ENCODE measurements at regions not wholly inside any gene's neighbourhood (a gene's known extent, or its start where the extent isn't known, plus 50 kb on each side); places are given as distances from the start of the nearest gene placed in this dataset.

DNA sequence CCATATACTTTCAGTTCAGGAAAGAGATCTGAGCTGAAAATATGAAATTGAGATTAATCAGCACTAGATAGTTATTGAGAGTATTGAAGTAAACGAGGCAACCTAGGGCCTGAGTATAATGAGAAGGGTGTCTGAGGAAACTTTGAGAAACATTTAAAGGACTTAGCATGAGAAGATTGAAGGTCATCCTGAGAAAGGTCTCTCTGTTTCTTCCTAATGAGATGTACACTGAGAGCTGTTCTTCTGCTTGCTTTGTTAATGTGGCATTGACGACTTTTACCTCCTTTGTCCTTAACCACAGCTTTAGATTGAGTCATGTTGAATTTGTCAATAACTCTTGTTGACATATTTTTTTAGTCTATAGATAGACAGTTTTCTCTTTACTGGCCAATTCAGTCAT, 145.1 kb upstream of the ACTBL2 start:
- intact Hi-C loops (cut with DNase I), result no loop called here
- H3K27ac ChIP-seq, result no peak overlapping the region
- H3K9me3 ChIP-seq, result no peaks in the 10 kb centered on the region
- H3K27me3 ChIP-seq, result no peaks in the 10 kb centered on the region
- no peak for TF ChIP-seq CTCF (IDR thresholded peaks at IDR 0.05)
- DNase-seq (ENCODE audit: low spot score in 2 of 2), result no peak
- H3K36me3 ChIP-seq, result no peaks in the 10 kb centered on the region
- H3K4me1 ChIP-seq, result no peaks in the 10 kb centered on the region
- no peak overlapping the region for H3K4me3 ChIP-seq

DNA sequence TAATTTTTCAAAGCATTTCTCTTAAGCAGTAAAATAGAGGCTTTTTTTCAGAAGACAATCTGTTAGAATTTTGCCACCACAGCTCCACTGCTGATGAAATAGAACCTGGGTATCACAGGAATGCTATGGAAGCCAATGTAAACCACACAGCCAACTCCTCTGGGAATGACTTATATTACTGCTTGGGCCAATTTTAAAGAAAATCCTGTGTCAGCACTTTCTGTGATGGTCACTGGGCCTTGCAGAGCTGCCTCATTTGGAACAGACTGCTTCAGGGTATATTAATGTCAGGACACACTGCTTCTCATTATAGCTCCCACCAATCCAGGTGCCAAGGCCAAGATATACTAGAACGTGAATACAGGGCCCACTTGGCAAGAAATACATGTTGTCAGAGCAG, 144.1 kb upstream of the ACTBL2 start:
- no peak for TF ChIP-seq CTCF (IDR thresholded peaks at IDR 0.05)
- Histone ChIP-seq H3K27me3 (no peaks in the 10 kb centered on the region), H3K4me1 (no peaks in the 10 kb centered on the region), H3K36me3 (no peaks in the 10 kb centered on the region), H3K27ac (no peak overlapping the region), H3K9me3 (no peaks in the 10 kb centered on the region), H3K4me3 (no peak overlapping the region)
- intact Hi-C loops (cut with DNase I), result no loop called here
- DNase-seq (ENCODE audit: low spot score in 2 of 2), result no peak

GRCh38 chr5:57621624-57622023, 139.0 kb upstream of the ACTBL2 start:
- H3K9me3 ChIP-seq, result no peaks in the 10 kb centered on the region
- H3K36me3 ChIP-seq, result no peaks in the 10 kb centered on the region
- intact Hi-C loops (cut with DNase I), result no loop called here
- no peak overlapping the region for H3K27ac ChIP-seq
- no peaks in the 10 kb centered on the region for H3K4me1 ChIP-seq
- H3K4me3 ChIP-seq, result no peak overlapping the region
- no peaks in the 10 kb centered on the region for H3K27me3 ChIP-seq
- no peak for DNase-seq (ENCODE audit: low spot score in 2 of 2)
- TF ChIP-seq CTCF (IDR thresholded peaks at IDR 0.05), result no peak

DNA sequence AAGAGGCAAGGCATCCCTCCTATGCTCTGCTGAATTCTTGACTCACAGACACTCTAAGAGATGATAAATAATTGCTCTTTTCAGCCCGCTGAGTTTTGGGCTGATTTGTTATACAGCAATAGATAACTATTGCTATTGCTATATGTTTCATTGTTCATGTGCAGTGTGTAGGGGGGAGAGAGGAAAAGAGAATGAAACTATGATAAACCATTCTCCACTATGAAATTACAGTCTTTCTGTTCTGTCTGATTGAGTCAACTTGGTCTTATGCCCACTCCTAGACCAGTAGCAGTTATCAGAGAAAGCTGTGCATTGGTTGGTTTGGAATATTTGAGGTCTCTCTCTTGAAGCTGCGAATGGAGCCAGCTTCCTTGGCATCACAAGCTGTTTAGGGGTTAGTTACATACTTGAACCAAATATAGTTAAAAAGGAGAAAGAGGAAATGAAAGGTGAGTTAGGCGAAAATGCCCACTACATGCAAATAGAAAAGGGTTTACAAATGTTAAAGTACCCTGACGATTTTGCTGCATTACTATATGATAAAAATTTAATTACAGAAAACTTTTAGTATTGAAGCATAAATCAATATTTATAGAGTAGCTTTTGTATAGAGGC, 136.3 kb upstream of the ACTBL2 start:
- no peaks in the 10 kb centered on the region for H3K4me1 ChIP-seq
- H3K9me3 ChIP-seq, result no peaks in the 10 kb centered on the region
- no peaks in the 10 kb centered on the region for H3K36me3 ChIP-seq
- H3K27ac ChIP-seq, result no peak overlapping the region
- no peaks in the 10 kb centered on the region for H3K27me3 ChIP-seq
- intact Hi-C loops (cut with DNase I), result no loop called here
- H3K4me3 ChIP-seq, result no peak overlapping the region
- DNase-seq (ENCODE audit: low spot score in 2 of 2), result no peak
- no peak for TF ChIP-seq CTCF (IDR thresholded peaks at IDR 0.05)

DNA sequence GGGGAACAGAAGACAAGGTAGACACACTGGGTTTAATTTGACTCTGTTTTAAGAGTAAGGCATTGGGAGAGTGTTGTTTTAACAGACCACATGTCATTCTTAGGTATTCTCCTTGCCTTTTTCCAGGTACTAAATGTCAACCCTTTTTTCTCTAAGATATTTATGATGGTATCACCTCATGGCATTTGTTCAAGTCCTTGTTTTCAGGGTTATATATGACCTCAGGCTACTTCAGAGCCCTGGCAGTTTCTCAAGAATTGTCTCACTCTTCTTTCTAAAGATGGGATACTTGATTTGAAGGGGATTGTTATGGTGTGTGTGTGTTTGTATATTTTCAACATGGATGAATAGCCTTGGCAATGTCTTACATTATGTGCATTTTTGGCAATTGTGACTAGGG, 131.1 kb upstream of the ACTBL2 start:
- no peaks in the 10 kb centered on the region for H3K36me3 ChIP-seq
- H3K4me1 ChIP-seq, result no peaks in the 10 kb centered on the region
- no peak overlapping the region for H3K4me3 ChIP-seq
- no peak overlapping the region for H3K27ac ChIP-seq
- intact Hi-C loops (cut with DNase I), result no loop called here
- DNase-seq (ENCODE audit: low spot score in 2 of 2), result no peak
- no peaks in the 10 kb centered on the region for H3K27me3 ChIP-seq
- no peak for TF ChIP-seq CTCF (IDR thresholded peaks at IDR 0.05)
- no peaks in the 10 kb centered on the region for H3K9me3 ChIP-seq

- TF ChIP-seq CTCF (IDR thresholded peaks at IDR 0.05), result no peak
Measured at GRCh38 chr5:57611177-57611576, 128.6 kb upstream of the ACTBL2 start.

More at GRCh38 chr5:57611177-57611576, 128.6 kb upstream of the ACTBL2 start:
- H3K36me3 ChIP-seq, result no peaks in the 10 kb centered on the region
- no peak overlapping the region for H3K27ac ChIP-seq
- intact Hi-C loops (cut with DNase I), result no loop called here
- no peaks in the 10 kb centered on the region for H3K27me3 ChIP-seq
- no peak for DNase-seq (ENCODE audit: low spot score in 2 of 2)
- H3K4me1 ChIP-seq, result no peaks in the 10 kb centered on the region
- H3K4me3 ChIP-seq, result no peak overlapping the region
- H3K9me3 ChIP-seq, result peaks cover 0 to 7% of the 10 kb centered on the region in 2 donors
